Peyer's patch (tissue), 4 donors: ENCODE measurements at regions not wholly inside any gene's neighbourhood (a gene's known extent, or its start where the extent isn't known, plus 50 kb on each side); places are given as distances from the start of the nearest gene placed in this dataset.

Source experiments
- CTCF ChIP-seq, 6 experiments: fragments of 450-650 bp in 4 of 6; fragments of 200-600 bp in 2 of 6; sonication (generic) in 1 of 6; IDR thresholded peaks; one replicate each; pipeline ENCODE4 v1.5.1; 2017 to 2019; ENCODE audit warnings: antibody characterized with exemption in 6 of 6, mild to moderate bottlenecking in 3 of 6, moderate library complexity in 1 of 6
- POLR2A ChIP-seq, 2 donors: fragments of 450-650 bp; IDR thresholded peaks; one replicate each; pipeline ENCODE4 v1.5.1; 2017; ENCODE audit warnings: antibody characterized with exemption in 2 of 2, mild to moderate bottlenecking in 2 of 2, moderate library complexity in 2 of 2

DNA sequence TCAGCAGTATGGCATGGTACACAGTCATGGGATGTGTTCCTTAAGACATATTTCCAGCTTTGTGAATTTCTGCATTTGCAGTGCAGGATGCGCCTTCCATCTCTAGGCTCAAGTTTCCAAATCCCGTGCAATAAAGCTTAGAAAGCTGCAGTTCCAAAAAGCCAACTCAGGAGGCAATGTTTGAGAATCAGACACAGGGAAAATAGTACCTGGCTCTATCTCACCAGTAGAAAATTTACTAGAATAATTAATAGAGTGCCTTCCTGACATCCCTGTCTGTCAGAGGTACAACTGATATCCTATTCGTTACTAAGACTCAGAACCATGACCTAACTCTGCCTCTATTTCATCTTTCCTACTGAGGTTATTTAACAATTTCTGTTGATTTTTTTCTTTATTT lies 1333.0 kb downstream of the PCDH19 start:
- TF ChIP-seq CTCF (IDR thresholded peaks at IDR 0.05) = no peak
- TF ChIP-seq POLR2A (IDR thresholded peaks at IDR 0.05) = no peak
